T1000 (cell line): ENCODE measurements at regions not wholly inside any gene's neighbourhood (a gene's known extent, or its start where the extent isn't known, plus 50 kb on each side); places are given as distances from the start of the nearest gene placed in this dataset.

Source experiments
- DNase-seq: peaks from one replicate; lab custom pipeline; 2025; ENCODE audit warnings: mixed read lengths; lab: John Stamatoyannopoulos, UW

DNA sequence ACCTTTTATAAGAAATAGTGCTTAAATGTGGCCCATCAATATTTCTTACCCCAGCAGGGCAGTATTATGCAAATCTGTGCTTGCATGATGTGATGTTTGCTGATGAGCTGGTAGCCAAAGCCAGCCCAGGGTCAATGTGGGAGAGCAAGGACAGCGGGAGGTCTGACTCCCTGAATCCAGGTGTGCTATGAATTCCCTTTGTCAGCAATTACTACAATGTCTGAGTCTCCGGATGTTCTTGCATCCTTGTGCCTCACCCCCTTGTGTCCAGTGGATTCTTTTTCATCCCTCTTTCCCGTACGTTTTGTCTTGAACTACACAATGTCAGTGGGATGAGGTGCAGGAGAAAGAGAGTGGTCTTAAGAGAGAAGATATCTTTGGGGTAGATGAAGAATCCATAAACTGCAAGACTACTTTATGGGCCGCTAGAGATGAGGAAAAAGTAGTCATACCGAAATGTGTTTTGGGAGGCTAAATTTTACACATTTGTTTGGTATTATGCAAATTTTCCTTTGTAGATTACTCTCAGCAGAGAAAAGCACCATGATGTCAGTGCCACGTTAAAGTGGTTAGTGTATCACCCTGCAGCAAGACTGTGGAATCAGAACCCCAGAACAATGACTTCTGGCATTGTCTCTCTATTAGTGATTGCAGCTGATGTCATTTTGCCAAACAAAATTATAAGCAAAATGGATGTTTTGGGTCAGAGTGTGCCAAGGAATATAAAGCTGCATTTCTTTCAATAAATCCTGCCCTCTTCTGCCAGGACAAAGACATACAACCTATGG is 53.5 kb upstream of the TSHZ3 start:
- DNase-seq = no peak

DNA sequence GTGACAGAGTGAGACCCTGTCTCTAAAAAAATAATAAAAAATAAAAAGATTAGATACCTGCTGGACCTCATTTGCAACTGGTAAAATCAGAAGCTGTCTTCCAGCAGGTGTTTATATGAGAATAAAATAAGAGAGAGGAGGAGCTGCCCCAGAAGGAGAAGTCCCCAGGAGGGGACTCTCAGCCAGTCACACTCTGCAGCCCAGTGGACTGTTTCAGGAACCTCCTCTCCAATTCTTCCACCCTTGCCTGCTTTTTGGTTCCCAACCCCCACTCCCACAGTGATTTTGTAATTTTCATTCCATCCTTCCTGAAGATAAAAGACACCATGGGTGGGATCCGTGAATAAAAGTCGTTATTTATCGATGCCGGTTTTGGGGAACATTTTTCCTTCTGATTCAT is 56.9 kb upstream of the TSHZ3 start:
- DNase-seq = no peak

DNA sequence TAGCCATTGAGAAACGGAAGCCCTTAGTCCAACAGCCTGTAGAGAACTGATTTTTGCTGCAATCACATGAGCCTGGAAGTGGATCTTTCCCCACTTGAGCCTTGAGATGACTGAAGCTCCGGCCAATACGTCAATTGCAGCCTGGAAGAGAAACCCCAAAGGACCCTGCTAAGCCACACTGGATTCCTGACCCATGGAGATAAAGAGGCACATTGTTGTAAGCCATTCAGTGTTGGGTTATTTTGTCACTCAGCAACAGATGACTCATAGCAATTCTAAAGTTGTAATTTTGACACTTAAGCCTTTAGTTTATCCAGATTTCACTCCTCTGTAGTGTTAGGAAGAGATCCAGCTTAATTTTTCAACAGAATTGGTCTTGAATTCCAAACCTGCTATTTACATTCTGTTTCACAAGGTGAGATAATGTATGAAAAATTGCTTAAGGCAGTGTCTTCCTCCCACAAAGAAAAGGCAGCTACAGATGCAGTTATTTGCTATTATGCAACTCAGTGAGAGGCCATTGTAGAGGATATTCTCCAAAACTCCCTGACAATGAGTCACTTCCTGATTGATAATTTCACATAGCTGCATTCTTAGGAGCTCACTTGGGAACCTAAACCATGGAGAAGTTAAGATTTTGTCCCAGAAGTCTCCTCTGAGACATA is 59.4 kb upstream of the TSHZ3 start:
- DNase-seq = peak; percentile 27

DNA sequence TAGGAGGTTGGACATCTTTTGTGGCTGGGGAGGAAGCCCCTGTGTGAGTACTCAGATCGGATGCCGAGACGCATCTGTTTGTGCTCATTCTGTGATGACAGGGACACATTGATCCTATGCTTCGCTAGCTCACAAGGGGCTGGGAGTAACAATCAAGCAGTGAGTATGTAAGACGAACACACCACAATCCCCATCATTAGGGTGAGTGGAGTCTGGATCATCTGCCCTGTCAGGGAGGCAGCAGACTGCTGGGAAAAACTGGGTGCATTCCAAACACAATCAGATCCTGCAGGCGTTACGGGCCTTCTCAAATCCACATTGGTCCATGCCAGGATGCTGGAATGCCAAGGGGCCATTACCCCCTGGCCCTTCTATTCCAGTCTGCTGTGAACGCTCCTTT is 64.1 kb upstream of the TSHZ3 start:
- no peak for DNase-seq

DNA sequence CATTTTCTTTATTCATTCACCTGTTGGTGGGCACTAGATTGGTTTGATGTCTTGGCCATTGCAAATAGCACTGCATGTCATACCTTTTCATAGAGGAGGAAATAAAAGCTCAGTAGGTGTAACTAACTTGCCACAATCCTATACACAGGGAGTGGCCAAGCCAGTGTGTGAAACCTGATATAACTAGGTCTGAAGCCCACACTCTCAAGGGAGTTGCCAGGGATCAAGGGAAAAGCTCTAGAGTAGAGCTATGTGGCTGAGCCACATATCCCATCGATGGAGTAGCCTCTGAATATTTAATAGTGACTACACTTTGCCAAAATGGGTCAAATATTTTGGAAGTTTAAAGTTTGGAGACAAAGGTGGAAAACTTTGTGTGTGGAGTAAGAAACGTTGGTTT is 66.1 kb upstream of the TSHZ3 start:
- DNase-seq = no peak

DNA sequence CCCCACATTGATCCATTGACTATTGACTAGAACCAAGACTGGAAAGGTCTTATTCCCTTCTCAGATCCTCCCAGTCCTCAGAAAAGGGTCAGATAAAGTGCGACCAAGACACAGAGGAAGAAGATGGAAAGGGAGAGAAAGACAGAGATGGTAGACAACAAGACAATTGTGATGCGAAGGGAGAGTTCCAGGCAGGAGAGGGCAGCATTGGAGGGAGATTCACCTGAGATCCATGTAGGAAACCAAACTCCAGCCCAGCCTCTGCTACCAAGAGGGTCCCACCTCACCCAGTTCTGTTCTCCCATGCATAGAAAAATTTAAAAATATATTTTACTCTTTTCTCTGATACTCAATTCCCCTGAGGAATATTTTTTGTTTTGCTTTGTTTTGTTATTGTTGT is 67.3 kb upstream of the TSHZ3 start:
- DNase-seq = no peak

DNA sequence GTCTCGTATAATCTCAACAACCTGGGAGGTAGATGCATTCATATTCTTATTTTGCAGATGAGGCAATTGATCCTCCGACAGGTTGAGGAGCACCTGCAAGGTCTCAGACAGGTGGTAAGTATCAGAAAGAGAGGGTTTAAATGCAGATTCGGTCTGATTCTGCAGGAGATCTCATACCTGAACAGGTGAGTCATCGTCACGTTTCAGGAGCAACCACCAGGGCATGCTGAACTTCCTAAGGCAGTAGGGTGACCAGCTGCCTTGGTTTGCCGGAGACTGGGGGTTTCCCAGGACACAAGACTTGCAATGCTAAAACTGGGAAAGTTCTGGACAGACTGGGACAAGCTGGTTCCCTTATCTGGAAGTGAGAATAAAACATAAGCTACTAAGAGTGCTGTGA is 68.8 kb upstream of the TSHZ3 start:
- DNase-seq = no peak

DNA sequence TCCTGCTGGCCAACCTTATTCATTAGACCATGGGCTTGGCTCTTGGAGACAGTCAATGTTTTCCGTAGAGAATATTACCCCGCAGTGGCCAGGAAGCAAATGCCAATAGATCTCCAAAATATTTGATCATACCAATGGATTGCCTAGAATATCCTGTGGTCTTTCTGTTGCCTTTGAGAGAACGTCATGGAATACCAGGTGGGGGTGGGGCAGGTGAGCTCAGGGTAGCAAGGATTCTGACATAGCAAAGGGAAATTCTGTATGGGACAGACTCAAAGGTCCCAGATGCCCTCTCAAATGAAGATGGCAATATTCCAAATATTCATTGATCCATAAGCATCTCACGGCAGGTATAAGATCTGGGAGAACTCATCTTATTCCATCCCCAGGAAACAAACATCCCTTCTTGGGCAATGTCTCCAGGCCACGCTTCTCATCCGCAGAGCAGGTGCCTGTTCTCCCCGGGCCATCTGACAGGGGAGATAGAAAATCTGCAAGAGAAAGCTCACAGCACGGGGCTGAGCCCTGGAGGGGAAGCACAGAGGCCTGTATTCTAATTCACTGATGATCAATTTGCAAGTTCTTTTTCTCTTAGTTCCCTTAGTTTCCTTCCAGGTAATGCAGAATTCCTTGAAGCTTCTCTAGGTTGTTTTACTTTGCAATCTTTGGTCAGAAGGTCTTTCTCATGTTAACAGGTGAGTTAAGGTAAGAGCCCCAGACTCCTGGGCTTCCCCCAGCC is 69.6 kb upstream of the TSHZ3 start:
- DNase-seq = no peak

DNA sequence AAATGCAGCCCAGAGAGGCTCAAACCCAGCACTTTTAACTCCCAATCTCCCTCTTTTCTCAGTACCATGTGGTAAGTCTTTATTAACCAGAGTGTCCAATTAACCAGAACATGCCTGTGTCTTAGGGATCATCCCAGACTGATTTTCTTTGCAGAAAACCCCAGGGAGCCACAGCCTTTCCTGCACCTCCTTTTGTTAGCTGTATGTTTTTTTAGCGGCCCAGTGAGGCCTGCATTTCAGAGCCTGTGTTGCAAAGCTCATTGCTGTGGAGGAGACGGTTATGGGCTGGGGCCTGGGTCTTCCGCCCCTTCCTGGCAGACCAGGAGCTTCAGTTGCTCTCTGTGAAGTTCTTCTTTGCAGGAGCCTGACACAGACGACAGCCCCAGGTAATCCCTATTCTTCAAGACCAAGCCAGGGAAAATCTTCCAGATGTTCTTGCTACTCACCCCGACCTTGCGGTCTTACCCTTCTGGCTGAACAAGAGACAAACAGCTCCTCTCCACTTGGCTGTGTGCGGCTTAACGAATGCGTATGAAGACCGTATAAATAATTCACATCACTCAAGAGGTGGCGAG is 70.7 kb upstream of the TSHZ3 start:
- DNase-seq = no peak

DNA sequence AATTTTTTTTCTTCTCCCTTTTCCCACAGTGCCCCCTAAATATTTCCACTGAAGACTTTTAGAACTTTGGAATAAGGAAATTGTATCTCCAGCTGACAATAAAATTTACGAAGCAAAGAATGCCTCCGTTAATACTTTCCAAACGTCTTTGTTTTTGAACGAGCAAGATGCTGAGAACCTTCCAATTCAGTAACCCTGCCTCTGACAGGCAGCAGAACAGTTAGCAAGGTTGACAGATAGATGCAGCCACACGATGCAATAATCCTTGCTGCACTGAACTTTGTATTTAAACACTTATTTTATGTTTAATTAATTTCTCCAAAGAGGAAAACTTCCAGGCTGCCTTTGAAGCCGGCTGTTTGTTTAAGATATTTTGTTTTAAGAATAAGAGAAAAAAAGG is 71.8 kb upstream of the TSHZ3 start:
- no peak for DNase-seq

DNA sequence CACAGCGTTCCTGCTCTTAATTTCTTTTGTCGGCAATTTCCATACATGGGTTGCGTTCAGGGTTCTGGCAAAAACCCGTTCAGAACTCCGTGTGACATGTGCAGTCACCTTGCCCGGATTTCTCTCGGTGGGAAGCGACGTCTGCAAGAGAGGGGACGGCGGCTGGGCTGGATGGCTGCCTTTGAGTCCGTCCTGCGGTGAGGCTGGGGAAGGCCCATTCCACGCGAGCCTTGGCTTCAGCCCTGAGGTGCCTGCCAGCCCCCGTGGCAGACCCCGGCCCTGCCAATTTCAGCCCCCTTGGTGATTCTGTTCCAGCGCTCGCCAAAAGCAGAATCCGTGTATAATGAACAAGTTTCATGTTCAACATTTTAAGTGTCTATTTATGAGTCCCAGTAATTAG is 72.6 kb upstream of the TSHZ3 start:
- DNase-seq = no peak

DNA sequence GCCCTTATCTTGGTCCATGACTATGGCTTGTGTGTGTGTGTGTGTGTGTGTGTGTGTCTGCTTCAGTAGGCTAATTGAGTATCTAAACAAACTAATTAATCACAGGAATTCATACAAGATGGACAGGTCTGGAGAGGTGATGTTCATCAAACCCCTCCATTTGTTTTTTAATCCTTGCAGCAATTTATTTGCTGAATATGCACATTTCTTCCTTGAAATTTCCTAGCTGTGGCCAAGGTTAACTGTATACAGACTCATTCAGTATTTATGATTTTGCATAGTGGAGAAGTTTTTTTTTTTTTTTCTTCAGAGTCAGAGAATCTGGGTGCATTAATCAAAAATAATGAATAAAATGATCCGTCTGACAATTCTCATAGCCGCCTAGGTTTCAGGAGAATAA is 74.7 kb upstream of the TSHZ3 start:
- DNase-seq = no peak

DNA sequence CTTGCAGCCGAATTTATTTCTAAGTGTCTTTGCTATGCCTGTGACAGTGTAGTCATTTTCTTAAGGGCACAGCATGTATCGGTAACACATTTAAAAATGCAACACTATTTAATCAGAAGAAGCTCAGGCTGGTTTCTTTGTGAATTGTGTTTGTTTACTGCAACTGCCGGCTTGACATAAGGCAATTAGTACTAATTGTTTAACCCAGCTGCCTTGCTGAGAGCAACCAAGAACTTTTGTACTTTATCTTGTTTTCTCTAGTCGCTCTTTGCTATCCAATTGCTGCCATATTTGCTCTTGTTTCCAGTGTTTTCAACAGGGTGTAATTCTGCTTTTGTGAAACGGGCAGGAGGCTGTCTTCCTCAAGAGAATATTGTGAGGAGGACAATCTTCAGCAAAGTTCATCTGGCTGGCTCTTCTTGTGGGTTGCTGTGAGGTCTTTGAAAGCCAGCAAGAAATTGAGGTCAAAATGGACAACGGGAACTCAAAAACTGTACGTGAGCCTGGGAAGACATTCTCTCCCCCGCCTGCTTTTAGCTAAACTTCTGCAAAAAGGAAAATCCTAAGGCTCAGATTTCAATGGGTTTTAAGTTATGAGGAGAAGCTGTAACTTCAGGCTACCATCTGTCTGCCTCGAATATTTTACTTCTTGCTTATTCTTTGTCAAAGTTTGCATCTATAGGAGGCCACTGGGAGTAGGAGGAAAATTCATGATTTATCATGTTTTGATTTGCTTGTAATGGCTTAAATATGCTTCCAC is 75.8 kb upstream of the TSHZ3 start:
- DNase-seq = no peak

DNA sequence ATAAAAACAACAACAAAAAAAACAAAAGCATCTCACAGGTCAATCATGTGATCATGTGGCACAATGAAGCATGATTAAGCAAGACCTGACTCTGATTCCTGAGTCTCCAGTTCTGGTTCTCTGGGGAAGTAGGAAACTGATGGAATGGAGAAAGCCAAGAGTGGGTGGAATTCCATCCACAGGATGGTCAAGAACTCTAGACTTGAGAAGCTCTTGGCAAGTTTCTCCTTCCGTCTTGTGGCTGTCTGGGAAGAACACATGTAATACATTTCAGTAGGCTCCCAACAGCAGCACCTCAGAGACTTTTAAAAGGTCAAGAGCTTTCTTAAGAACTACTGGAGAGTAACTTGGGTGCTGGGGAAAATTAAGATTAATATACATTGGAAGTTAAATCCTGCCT is 78.6 kb upstream of the TSHZ3 start:
- DNase-seq = no peak

DNA sequence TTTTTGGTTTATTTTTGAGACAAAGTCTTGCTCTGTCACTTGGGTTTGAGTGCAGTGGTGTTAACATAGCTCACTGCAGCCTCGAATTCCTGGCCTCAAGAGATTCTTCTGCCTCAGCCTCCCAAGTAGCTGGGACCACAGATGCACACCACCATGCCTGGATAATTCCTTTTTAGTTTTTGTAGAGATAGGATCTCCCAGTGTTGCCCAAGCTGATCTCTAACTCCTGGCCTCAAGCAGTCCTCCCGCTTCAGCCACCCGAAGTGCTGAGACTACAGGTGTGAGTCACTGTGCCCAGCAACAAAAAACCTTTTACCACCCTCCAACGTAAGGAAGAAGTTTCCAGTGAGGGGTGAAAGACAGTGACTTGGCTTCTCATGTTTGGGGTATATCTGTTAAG is 81.1 kb upstream of the TSHZ3 start:
- DNase-seq = no peak

DNA sequence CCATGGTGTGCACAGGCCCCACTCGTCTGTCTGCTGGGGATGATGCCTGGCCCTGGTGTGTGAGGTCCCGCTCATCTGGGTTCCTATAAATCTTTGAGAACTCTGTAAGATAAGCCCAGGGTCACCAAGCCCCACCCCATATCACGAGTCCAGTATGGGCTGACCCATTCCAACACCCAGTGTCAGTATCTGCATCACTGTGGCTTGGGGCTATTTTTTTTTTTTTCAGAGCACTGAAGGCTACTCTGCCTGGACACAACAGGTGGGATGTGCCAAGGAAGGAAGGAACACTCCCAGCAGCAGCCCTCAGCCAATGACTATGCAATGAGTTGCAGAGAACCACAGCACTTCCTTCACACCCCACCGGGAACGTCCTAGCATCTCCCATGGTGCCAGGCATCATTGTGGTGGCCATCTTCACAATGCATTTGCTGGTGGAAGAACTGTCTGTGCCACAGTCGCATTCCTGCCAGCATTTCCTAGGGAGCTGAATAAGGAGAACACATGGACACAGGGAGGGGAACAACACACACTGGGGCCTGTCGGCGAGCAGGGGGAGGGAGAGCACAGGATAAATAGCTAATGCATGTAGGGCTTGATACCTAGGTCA is 83.1 kb upstream of the TSHZ3 start:
- DNase-seq = no peak

DNA sequence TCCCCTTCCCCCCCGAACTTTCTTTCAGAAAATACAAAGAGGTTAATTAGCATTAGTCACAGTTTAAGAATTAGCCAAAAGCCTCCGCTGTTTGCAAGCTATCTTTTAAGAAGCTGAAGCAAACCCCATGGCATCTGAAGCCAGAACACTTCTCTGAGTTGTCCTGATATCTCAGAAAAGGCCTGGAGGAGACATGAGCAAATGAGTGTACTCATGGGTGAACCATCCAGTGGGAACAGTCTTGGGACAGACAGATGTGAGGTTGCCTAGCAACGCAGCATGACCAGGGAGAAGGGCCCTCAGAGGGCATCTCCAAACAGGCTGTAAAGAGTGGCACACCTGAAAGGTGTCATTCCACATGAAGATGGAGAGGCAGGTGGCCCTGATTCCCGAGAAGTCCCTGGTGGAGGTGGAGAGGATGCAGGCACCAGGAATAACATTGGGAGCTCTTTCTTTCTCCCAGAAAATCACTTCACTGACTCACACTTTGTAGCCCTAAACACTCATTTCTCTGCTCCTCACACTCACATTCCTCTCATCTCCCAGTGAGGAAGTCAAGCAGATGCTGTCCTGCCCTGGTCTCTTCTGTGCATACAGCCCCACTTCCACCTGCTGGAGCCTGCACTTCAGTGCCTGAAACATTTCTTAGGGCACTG is 87.0 kb upstream of the TSHZ3 start:
- peak; percentile 62 for DNase-seq

DNA sequence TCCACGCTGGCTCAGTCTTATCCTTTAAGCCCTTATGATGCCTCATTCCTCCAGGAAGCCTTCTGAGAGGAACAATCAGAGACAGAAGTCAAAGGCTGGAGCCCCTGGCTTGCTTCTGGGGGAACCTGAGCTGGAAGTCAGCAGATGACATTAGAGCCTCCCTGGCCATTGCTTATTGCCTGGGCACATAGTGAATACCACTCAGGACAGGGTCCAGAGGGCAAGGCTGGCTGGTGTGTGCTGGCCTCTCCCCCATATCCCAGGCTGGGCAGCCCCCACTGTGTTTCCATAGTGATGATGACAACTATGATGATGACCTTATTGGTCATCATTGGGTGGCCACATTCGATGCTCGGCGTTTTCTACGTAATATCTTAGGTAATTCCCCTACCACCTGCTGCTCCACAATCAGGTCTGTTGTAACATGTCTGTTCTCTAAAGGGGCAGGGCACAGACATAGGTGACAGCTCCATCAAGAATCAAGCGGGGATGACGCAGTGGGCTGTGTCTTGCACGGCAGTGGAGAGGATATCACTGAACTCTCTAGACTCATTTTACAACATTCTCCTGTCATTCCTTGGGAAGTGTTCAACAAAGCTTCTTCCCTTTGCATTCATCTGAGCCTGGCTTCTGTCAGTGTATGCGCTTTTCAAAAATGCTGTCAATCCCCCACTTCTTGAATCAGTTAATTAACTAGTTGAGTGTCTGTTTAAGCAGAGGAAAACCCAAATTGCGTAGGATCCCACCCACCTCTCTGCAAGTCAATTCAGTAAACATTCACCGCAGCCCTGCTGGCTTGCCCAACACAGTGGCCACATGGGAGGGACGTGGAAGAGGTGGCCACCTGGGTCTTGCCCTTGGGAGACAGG is 89.4 kb upstream of the TSHZ3 start:
- no peak for DNase-seq

DNA sequence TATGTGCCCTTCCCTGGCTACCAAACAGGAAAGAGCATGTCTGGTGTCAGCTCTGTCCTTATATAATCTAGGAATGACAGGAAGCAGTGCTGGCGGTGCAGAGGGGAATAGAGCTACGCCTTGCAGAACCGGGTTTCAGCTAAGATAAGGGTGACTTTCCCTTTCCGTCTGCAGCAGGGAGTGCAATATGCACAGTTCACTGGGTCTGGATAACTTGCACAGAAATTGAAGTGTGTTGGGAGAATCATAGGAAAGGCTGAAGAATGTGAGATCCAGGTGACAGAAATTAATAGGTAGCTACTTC is 90.0 kb upstream of the TSHZ3 start:
- DNase-seq = no peak

DNA sequence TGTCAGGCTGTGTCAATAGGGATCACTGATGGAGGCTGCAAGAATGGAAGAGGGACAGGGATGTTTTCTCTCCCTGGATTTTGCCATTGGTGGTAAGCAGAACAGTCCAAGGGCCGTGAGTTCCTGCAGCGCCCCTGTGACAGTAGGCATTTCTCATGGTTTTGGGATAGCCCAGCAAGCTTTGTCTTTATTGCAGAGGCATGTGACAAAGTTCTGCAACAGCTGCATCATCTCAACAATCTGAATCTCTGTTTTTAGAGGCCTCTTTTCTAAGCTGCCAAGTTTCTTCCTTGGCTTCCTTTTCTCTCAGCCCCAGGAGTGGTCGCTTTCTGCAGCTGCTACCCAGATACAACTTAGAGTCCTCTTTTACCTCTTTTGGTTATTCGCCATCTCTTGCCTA is 95.7 kb upstream of the TSHZ3 start:
- DNase-seq = no peak
